ENCODE measurements at regions not wholly inside any gene's neighbourhood (a gene's known extent, or its start where the extent isn't known, plus 50 kb on each side); places are given as distances from the start of the nearest gene placed in this dataset.

DNA sequence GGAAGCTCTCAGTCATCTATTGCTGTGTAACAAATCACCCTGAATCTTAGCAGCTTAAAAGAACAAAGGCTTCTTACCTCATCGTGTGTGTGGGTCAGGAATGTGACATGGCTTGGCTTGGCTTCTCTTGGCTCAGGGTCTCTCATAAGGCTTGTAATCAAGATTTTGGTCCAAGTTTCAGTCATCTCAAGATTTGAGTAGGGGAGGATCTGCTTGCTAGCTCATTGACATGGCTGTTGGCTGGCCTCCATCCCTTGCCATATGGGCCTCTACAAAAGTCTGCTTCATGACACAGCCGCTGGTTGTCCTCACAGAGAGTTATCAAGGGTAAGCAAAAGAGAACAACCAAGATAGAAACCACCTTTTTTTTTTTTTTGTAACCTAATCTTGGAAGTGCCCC is 207.7 kb downstream of the PTPRC start:
- TF ChIP-seq TAF1 (IDR thresholded peaks at IDR 0.05; ENCODE audit: borderline replicate concordance, insufficient read depth, low read length) = no peak
- TF ChIP-seq REST (IDR thresholded peaks at IDR 0.05; ENCODE audit: insufficient read depth in 1 of 2, low read depth in 2 of 2, low read length in 2 of 2) = no peak
- TF ChIP-seq FOXP2 (optimal IDR thresholded peaks at IDR 0.05; ENCODE audit: borderline replicate concordance, extremely low read depth, extremely low read length, insufficient read depth) = no peak
- TF ChIP-seq SIN3A (IDR thresholded peaks at IDR 0.05; ENCODE audit: borderline replicate concordance, insufficient read depth, low read length) = no peak
- no peak; the same call in 1 of the 2 replicates for TF ChIP-seq POLR2AphosphoS5 (IDR thresholded peaks at IDR 0.05; ENCODE audit: low read depth, low read length)

GRCh38 chr1:198848206-198848605 is 209.4 kb downstream of the PTPRC start:
- TF ChIP-seq POLR2AphosphoS5 (IDR thresholded peaks at IDR 0.05; ENCODE audit: low read depth, low read length) (no peak), TAF1 (IDR thresholded peaks at IDR 0.05; ENCODE audit: borderline replicate concordance, insufficient read depth, low read length) (no peak), SIN3A (IDR thresholded peaks at IDR 0.05; ENCODE audit: borderline replicate concordance, insufficient read depth, low read length) (no peak), FOXP2 (optimal IDR thresholded peaks at IDR 0.05; ENCODE audit: borderline replicate concordance, extremely low read depth, extremely low read length, insufficient read depth) (no peak), REST (IDR thresholded peaks at IDR 0.05; ENCODE audit: insufficient read depth in 1 of 2, low read depth in 2 of 2, low read length in 2 of 2) (no peak)

GRCh38 chr1:198848649-198849048 is 209.8 kb downstream of the PTPRC start:
- no peak for TF ChIP-seq SIN3A (IDR thresholded peaks at IDR 0.05; ENCODE audit: borderline replicate concordance, insufficient read depth, low read length)
- no peak for TF ChIP-seq TAF1 (IDR thresholded peaks at IDR 0.05; ENCODE audit: borderline replicate concordance, insufficient read depth, low read length)
- no peak for TF ChIP-seq FOXP2 (optimal IDR thresholded peaks at IDR 0.05; ENCODE audit: borderline replicate concordance, extremely low read depth, extremely low read length, insufficient read depth)
- no peak for TF ChIP-seq REST (IDR thresholded peaks at IDR 0.05; ENCODE audit: insufficient read depth in 1 of 2, low read depth in 2 of 2, low read length in 2 of 2)
- TF ChIP-seq POLR2AphosphoS5 (IDR thresholded peaks at IDR 0.05; ENCODE audit: low read depth, low read length) = no peak

GRCh38 chr1:198849093-198849492 is 210.3 kb downstream of the PTPRC start:
- TF ChIP-seq POLR2AphosphoS5 (IDR thresholded peaks at IDR 0.05; ENCODE audit: low read depth, low read length) (no peak), TAF1 (IDR thresholded peaks at IDR 0.05; ENCODE audit: borderline replicate concordance, insufficient read depth, low read length) (no peak), SIN3A (IDR thresholded peaks at IDR 0.05; ENCODE audit: borderline replicate concordance, insufficient read depth, low read length) (no peak), REST (IDR thresholded peaks at IDR 0.05; ENCODE audit: insufficient read depth in 1 of 2, low read depth in 2 of 2, low read length in 2 of 2) (no peak), FOXP2 (optimal IDR thresholded peaks at IDR 0.05; ENCODE audit: borderline replicate concordance, extremely low read depth, extremely low read length, insufficient read depth) (no peak)

GRCh38 chr1:198850196-198850595 is 211.4 kb downstream of the PTPRC start:
- TF ChIP-seq TAF1 (IDR thresholded peaks at IDR 0.05; ENCODE audit: borderline replicate concordance, insufficient read depth, low read length) = no peak
- no peak for TF ChIP-seq SIN3A (IDR thresholded peaks at IDR 0.05; ENCODE audit: borderline replicate concordance, insufficient read depth, low read length)
- TF ChIP-seq POLR2AphosphoS5 (IDR thresholded peaks at IDR 0.05; ENCODE audit: low read depth, low read length) = no peak; the same call in 1 of the 2 replicates
- TF ChIP-seq FOXP2 (optimal IDR thresholded peaks at IDR 0.05; ENCODE audit: borderline replicate concordance, extremely low read depth, extremely low read length, insufficient read depth) = no peak

Measured in PFSK-1 (cell line).